ENCODE measurements at regions not wholly inside any gene's neighbourhood (a gene's known extent, or its start where the extent isn't known, plus 50 kb on each side); places are given as distances from the start of the nearest gene placed in this dataset.

GRCh38 chr4:79034544-79034943 is 95.3 kb upstream of the PAQR3 start:
- no peak overlapping the region for H3K27ac Mint-ChIP-seq

GRCh38 chr4:79030973-79031372 is 91.7 kb upstream of the PAQR3 start:
- H3K9me3 Mint-ChIP-seq: no peaks in the 10 kb centered on the region
- ATAC-seq: no peak
- DNase-seq (ENCODE audit: low spot score in 2 of 2): no peak
- no peak overlapping the region for H3K27ac Mint-ChIP-seq
- no peaks in the 10 kb centered on the region for H3K36me3 Mint-ChIP-seq

More at GRCh38 chr4:79034544-79034943, 95.3 kb upstream of the PAQR3 start:
- ATAC-seq (no peak), DNase-seq (ENCODE audit: low spot score in 2 of 2) (no peak)
- Mint-ChIP-seq H3K9me3 (no peaks in the 10 kb centered on the region), H3K36me3 (no peaks in the 10 kb centered on the region)

DNA sequence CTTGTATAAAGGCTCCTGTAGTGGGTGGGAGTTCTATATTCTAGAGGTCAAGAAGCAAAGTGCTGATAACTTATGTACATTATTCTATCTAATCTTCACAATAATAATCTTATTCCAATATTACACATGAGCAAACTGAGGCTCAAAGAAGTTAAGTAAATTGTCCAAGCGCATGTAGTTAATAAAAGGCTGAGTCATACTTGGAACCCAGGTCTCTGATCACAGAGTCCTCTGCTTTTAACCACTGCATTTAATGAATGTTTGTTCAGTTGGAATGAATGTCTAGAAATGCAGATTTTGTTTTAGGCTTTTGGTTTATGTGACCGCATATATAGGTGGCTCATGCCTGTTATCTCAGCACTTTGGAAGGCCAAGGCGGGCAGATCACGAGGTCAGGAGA is 88.4 kb upstream of the PAQR3 start:
- Mint-ChIP-seq H3K27ac (no peak overlapping the region), H3K36me3 (no peaks in the 10 kb centered on the region), H3K9me3 (no peaks in the 10 kb centered on the region)
- DNase-seq (ENCODE audit: low spot score in 2 of 2): no peak
- ATAC-seq: no peak

DNA sequence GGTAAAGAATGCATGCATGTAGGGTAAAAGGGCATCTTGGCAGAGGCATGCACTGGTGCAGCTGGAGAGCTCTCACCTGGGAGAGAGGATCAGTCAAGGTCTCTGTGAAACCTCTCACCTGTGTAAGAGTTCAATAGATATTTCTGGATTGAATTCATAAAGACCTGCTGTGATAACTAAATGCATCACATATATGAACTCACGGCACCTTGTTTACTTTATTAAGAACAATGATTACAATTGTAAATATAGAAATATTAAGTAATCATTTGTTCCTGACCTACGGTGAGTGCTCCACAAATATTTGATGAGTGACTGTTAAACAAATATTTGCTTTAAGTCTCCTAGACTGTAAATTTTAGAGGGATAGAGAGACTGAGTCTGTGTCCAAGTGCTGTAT is 85.9 kb upstream of the PAQR3 start:
- H3K27ac Mint-ChIP-seq: no peak overlapping the region
- H3K36me3 Mint-ChIP-seq: no peaks in the 10 kb centered on the region
- DNase-seq (ENCODE audit: low spot score in 2 of 2): no peak
- ATAC-seq: no peak
- no peaks in the 10 kb centered on the region for H3K9me3 Mint-ChIP-seq

DNA sequence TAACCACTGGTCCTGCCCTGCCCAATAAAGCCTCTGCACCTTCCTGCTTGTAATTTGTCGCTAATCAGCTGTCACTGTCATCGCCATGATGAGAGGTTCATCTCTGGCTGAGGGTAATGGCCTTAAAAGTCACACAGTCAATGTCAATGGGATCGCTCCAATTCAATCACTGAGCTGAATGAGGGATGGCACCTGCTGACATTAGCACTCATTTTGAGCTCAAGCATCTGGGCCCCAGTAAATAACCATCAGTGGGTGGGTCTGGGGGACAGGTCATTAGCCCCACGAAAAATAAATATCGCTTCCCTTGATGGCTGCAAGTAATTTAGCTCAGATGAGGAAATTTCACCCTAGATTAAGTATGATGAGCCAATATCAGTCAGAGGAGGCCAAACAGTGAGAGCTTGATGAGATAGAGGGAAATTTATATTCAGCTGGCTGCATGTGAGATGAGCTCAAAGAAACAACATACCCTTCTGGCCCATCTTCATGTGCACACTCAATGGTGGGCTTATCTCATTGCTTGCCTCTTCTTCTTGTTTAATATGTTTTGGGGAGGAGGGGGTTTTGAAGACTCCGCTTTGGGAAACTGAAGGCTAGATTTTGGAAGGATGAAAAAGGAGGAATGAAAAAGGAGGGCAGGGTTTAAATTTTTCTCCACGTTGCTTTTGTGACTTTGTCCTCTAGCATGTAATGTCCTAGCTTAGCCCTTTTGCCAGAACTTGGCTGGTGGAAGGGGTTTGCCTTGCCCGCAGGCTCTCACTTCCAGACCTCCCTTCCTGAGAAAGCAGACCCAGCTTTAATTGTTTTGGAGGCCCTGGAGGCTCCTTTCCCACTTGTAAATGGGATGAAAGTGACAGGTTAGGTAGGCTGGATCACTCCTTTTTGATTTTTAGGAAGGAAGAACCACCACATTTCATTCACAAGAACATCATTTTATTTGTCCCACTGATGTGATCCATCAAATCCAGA is 84.8 kb upstream of the PAQR3 start:
- ATAC-seq: no peak
- H3K27ac Mint-ChIP-seq: no peak overlapping the region
- DNase-seq (ENCODE audit: low spot score in 2 of 2): no peak
- H3K36me3 Mint-ChIP-seq: no peaks in the 10 kb centered on the region
- peaks cover 0 to under 1% of the 10 kb centered on the region in 2 donors for H3K9me3 Mint-ChIP-seq

GRCh38 chr4:79022529-79022928 is 83.3 kb upstream of the PAQR3 start:
- DNase-seq (ENCODE audit: low spot score in 2 of 2) (no peak), ATAC-seq (no peak)
- peaks cover 0 to 4% of the 10 kb centered on the region in 2 donors for H3K9me3 Mint-ChIP-seq
- no peak overlapping the region for H3K27ac Mint-ChIP-seq
- H3K36me3 Mint-ChIP-seq: no peaks in the 10 kb centered on the region

DNA sequence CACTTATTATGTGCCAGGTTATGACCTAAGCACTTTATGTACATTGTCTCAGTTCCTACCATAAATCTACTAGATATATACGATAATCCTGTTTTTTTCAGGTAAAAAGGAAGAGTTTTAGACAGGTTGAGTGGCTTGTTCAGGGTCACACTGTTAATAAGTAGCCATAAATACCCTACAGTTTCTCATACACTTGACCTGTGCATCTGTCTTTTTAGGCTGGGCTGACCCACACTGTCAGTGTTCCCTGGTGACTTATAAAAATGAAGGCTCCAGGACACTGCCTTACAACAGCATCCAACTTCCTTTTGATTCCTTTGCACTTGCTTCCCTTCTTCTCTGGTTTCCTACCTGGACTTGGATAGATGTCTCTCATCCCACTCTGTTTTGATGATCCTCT is 78.2 kb upstream of the PAQR3 start:
- no peak for DNase-seq (ENCODE audit: low spot score in 2 of 2)

GRCh38 chr4:79016878-79017277 is 77.6 kb upstream of the PAQR3 start:
- DNase-seq (ENCODE audit: low spot score in 2 of 2) (no peak), ATAC-seq (no peak)
- Mint-ChIP-seq H3K9me3 (peaks cover 0 to 4% of the 10 kb centered on the region in 2 donors), H3K36me3 (no peaks in the 10 kb centered on the region), H3K27ac (no peak overlapping the region)

More for the DNA sequence above, 78.2 kb upstream of the PAQR3 start:
- no peak for ATAC-seq
- H3K36me3 Mint-ChIP-seq: no peaks in the 10 kb centered on the region
- peaks cover 0 to 4% of the 10 kb centered on the region in 2 donors for H3K9me3 Mint-ChIP-seq
- no peak overlapping the region for H3K27ac Mint-ChIP-seq

GRCh38 chr4:79015411-79015810 is 76.2 kb upstream of the PAQR3 start:
- no peak for ATAC-seq
- Mint-ChIP-seq H3K36me3 (peaks cover 0 to 3% of the 10 kb centered on the region in 2 donors), H3K9me3 (peaks cover 0 to 4% of the 10 kb centered on the region in 2 donors), H3K27ac (no peak overlapping the region)
- no peak for DNase-seq (ENCODE audit: low spot score in 2 of 2)

- ATAC-seq (no peak), DNase-seq (ENCODE audit: low spot score in 2 of 2) (no peak)
- H3K9me3 Mint-ChIP-seq: peaks cover 0 to 4% of the 10 kb centered on the region in 2 donors
- no peak overlapping the region for H3K27ac Mint-ChIP-seq
- peaks cover 0 to 11% of the 10 kb centered on the region in 2 donors for H3K36me3 Mint-ChIP-seq
Measured at GRCh38 chr4:79014230-79014629, 75.0 kb upstream of the PAQR3 start.

DNA sequence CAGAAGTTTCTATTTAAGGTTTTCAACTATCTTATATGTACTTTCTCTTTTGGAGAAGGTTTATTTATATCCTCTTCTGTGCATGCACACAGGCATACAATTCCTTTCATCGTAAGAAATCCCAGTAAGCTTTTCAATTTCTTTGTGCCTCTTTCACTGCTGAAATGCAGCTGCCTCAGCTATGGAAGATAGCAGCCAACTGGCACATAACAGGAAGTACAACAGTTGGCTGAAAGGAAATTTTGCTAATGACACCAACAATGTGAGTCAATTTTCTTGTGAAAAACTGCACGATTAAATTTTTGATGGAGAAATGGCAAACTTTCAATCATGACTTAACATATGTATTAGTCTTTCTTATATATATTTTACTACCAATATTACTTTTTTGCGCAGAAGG is 74.5 kb upstream of the PAQR3 start:
- no peak for ATAC-seq
- Mint-ChIP-seq H3K9me3 (no peaks in the 10 kb centered on the region), H3K36me3 (peaks cover 0 to 11% of the 10 kb centered on the region in 2 donors), H3K27ac (no peak overlapping the region)
- no peak for DNase-seq (ENCODE audit: low spot score in 2 of 2)

- no peaks in the 10 kb centered on the region for H3K9me3 Mint-ChIP-seq
- no peak overlapping the region for H3K27ac Mint-ChIP-seq
Measured at GRCh38 chr4:78990938-78991810, 51.9 kb upstream of the PAQR3 start.

GRCh38 chr4:78989697-78990270 is 50.5 kb upstream of the PAQR3 start:
- ATAC-seq (no peak), DNase-seq (ENCODE audit: low spot score in 2 of 2) (no peak)
- Mint-ChIP-seq H3K27ac (no peak overlapping the region), H3K36me3 (no peaks in the 10 kb centered on the region), H3K9me3 (no peaks in the 10 kb centered on the region)

More at GRCh38 chr4:78990938-78991810, 51.9 kb upstream of the PAQR3 start:
- H3K36me3 Mint-ChIP-seq: no peaks in the 10 kb centered on the region
- ATAC-seq: no peak
- DNase-seq (ENCODE audit: low spot score in 2 of 2): no peak

All from activated naive CD4-positive, alpha-beta T cell treated with anti-CD3 and anti-CD28 coated beads, Interleukin-2, amount 50 U/mL, for 72 hours (primary cell).